HG02678 (cell line): ENCODE measurements at regions not wholly inside any gene's neighbourhood (a gene's known extent, or its start where the extent isn't known, plus 50 kb on each side); places are given as distances from the start of the nearest gene placed in this dataset.
"Not testable (repeated sequence)": the region's sequence is repeated elsewhere in the genome, so short reads cannot be mapped to it uniquely, and the experiment has no call there.

Experiments
- ATAC-seq: cut with Tn5 transposase; IDR thresholded peaks from one replicate; pipeline ENCODE4 v1.9.1; 2021; ENCODE audit warnings: mild to moderate bottlenecking, moderate library complexity; ENCODE audit not compliant: unreplicated experiment

DNA sequence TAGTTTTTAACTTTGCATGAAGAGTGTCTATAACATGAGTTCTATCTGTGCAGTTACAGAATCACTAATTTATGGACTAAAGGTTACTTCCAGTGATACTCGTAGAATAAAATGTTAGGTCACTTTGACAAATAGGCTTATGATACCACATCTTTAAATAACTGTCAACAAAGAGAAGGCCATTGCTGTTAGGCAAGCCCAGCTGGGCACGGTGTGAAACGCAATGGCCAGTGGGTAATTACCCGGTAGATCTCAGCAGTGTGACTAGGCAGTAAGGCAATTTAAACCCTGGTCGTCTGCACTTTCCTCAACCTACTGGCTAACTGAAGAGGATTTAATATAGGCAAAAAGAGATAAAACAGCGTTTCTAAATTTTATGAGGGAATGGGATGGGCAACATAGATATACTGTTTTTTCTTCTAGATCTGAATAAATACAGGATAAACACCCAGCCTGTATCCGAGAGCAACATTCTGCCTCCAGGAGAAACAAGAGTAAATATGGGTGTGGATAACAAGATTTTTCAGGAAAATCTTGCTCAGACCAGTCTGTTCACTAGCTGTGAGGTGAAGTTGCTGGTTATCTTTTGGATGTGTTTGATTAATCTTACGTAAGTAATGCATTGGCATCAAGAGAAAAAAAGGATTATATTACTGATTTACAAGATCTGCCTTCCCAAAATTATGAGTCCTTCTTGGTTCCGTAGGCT lies 631.3 kb downstream of the EFNB2 start:
- ATAC-seq = no peak

DNA sequence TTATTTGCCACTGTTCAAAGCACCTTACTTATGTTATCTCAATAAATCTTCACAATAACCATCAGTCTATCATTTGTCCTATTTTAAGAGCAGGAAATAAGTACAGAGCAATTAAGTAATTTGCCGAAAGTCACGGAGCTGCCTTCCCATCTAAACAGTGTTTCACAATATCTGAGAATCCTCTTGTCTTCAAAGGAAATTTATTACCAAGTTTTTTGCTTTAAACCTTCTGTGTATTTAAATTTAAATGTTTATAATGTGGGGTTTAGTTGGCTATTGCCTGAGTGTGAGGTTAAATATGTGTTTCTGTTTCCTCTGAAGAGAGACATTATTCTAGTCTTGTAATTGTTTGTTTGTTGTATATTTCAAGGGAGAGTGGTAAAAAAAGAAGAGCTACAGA lies 633.1 kb downstream of the EFNB2 start:
- ATAC-seq = no peak

DNA sequence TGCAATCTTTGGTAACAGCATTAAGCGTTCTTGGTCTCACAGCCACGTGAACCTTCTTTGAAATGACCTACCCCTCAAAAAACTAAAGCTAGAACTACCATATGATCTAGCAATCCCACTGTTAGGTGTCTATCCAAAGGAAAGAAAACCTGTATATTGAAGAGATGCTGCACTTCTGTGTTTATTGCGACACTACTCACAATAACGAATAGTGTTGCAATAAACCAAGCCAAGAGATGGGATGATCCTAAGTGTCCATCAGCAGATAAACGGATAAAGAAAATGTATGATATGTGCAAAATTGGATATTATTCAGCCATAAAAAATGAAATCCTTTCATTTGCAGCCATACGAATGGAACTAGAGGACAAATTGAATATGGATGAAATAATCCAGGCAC lies 637.9 kb downstream of the EFNB2 start:
- ATAC-seq = no peak

DNA sequence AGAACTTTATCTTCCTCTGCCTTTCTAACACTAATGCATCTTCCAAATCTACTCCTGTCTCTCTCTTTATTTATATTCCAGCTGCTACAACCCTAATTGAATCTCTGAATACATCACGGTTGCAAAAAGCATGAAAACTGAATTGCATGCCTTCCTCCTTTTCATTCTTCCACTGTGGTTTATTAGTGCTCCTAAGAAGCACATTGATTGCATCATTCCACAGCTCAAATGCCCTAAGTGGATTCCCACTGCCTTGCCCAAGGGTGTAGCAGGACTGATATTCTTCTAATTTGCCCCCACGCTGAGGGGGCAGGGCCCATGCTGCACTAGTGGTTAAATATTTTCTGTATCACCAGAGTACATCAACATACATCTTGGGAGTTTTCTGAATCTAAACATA lies 640.8 kb downstream of the EFNB2 start:
- no peak for ATAC-seq

DNA sequence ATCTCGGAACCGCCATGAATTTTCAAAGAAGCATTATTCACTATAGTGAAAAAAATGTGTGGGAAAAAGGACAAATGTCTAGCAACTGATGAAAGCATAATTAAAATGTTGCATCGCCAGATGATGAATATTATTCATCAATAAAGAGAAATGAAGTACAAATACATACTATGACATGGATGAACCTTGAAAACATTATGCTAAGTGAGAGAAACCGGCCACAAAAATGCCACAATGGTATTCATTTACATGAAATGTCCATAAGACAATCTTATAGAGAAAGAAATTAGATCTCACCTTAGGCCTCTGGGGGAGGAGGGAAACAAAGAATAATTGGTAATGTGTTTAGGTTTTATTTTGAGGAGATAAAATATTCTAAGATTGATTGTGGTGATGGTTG lies 645.0 kb downstream of the EFNB2 start:
- ATAC-seq = no peak

DNA sequence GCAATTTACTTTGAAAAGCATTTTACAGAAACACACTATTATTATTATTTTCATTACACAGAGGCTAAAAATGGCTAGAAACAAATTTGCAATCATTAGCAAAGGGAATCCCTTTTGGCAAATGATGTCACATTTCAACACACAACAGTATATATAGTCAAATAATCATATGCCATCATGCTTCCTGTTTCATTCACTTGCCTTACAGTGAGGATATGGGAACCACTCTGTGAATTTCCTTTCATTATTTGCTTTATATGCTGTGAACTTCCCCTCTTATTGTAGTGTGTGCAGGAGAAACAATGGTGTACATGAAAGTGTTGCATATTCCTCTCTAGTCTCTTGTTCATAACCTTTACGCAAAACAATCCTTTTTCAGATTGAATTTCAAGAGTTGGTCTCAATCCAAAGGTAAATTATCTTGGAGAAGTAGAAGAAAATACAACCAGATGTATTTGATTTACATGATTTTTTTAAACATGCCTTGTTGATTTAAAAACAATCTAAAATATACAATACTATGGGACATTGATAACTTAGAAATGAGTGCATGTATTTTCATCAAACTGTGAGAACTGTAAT lies 657.3 kb downstream of the EFNB2 start:
- ATAC-seq = no peak

DNA sequence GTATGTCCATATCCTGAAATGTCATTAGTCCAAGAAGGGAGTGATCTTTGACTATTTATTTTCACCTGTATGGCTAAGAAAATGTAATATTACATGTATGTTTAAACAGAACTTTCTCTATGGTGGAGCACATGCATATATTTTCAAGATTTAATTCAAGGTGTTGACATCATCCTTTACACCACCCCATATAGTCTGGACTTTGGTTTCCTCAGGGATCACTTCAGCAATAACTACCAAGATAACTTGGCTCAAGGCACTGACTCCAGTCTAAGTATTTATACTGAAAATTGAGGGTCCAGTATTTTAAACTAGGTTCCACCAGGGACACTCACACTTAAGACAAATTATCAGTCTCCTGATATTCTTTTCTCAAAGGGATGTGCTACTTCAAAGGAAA lies 660.6 kb downstream of the EFNB2 start:
- ATAC-seq = no peak

DNA sequence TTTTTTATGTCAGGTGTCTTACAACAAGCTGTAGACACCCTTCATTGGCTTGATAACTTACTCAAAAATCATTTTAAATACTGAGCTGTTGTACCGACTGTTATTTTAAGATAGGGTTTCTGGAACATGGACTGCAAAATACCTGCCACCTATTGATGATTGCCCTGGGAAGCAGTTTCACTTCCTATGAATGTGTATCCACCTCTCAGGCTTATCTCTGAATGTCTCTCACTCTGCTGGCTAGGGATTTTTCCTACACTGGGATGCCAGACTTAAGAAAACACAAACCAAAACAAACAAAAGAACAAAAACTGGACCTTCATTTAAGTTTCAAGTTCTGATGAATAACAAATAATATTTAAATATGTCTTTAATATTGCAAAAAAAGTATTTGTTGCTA lies 663.7 kb downstream of the EFNB2 start:
- ATAC-seq = no peak

DNA sequence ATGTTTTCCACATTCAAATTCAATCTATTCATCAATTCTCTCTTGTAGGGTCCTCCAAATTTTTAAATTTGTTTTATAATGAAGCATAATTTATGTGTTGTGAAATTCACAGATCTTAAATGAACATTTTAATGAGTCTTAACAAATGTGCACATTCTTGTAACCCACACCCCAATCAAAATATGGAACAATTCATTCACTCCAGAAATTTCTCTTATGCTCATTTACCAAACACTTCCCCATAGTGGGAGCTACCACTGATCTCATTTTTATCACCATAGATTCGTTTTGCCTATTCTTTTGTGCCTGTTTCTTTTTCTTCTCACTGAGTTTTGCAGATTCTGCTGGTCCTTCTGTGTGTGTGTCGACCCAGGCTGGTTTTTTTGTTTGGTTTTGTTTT lies 664.1 kb downstream of the EFNB2 start:
- ATAC-seq = no peak

DNA sequence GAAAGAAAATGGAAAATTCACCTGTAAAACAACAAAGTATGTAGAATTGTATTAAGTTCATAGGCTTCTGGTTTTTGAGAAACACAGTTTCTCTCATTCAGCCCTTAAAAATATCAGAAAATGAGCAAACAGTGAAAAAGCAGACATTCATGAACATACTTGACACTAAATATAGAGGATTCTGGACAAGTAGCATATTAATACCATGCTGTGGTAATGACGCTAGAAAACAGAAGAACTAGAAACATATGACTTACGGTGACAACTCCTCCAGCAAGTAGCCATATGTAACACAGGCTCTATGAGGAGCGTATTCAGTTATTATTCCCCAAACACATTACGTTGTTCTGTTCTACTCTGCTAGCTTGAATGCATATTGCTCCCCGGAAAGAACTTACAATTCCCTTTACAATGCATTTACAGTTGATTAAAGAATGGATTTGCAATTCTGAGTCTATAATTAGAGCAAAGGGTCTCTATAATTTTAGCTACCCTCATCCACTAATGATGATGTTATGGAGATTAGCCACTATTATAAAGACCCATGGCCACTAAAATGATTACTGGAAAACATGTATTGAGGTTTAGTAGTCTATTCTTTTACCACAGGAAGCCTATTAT lies 672.1 kb downstream of the EFNB2 start:
- no peak for ATAC-seq

DNA sequence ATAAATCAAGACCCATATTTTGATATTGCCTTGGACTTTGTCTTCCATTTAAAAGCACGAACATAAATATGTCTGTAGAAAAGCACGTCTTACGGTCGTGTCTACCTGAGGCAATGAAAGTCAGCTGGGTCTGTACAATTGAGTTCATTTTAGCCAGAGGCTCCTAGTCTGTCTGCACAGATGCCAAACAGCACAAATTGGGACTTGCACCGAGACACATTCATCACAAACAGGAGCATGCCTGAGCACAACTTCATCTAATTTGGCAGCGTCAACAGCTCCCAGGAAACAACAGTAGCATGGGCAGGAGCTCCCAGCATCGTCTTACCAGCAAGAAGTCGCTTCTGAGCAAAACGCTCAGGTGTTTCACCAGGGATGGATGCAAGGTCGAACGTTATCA lies 687.0 kb downstream of the EFNB2 start:
- no peak for ATAC-seq

DNA sequence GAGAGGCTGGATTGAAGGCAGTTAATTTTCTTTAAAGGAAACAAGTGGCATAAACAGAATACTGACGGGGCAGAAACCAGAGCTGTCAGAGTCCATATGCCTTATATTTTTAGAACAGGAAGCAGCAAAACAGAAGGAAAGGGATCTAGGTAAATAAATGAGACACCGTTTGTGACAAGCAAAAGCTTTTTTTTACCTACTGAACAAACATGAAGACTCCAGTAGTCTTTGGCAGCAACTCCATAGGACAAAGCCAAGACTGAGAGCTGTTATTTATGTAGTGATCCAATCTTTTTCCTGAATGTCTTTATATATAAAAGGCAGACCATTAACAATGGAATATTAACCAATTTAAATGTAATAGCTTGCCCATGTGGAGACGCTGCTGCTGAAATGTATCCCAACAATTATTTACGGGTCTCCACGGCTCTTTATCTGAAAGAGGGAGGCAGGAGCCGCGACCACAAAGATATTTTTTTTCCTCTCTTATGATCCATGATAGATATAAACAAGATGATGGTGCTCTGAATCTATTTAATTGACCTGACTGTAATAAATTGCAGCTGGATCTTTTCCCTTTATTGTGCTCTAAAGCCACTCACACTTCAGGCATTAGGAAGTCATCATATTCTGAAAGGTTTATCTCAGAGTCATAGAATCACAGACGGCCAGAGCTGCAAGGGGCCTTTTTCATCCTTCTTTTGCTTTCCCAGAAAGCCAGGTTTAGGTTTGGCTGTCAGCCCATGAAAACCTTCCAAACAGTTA lies 687.8 kb downstream of the EFNB2 start:
- ATAC-seq = no peak

DNA sequence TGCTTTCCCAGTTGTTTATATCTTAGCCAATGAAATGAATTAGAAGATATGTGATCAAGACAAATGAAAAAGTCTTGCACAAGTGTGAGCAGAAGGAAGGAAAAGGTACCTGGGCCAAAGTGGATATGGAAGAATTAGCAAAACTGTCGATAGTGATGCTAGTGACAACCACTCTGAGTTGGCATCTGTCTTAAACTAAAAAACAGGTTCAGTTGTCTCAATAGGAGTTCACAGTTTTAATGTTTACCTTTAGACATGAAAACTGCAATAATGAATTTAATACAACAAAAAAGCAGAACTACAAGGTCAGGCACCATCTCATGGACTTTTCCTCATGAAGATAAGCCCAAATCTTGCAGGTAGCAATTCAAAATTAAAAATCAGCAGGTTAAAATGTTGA lies 688.5 kb downstream of the EFNB2 start:
- ATAC-seq = no peak

DNA sequence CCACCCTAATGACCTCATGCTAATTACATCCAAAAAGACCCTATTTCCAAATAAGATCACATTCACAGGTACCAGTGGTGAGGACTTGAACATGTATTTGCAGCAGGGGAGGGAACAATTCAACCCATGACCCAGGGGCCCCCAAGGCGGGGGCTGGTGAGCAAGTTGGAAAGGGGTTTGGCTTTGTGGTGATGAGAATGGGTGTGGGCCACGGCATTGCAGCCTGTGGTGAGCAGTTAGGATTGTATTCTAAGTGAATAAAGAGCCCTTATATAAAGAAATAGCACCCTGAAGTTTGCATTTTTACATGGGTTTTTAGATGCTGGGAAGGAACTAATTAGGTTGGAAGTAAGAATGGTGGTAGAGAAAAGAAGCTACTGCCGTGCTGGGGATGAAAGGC lies 694.2 kb downstream of the EFNB2 start:
- ATAC-seq = no peak

DNA sequence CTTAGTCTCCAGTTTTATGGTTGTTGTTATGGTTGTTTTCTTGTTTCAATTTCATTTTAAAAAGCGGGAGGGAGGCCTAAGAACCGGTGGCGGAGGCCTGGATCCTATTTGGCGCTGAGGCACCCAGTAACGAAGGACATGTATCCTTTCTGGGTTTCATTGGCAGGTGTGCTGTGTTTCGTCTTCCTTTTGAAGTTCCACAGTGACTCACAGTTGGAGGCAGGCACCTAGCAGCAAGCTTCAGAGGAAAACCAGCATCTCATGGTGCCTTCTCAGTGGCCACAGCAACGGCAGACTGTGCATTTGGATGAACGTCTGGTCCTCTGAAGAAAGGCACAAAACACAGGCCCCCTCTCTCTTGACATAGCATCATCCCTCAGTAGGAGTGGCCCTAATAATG lies 697.2 kb downstream of the EFNB2 start:
- ATAC-seq = no peak

DNA sequence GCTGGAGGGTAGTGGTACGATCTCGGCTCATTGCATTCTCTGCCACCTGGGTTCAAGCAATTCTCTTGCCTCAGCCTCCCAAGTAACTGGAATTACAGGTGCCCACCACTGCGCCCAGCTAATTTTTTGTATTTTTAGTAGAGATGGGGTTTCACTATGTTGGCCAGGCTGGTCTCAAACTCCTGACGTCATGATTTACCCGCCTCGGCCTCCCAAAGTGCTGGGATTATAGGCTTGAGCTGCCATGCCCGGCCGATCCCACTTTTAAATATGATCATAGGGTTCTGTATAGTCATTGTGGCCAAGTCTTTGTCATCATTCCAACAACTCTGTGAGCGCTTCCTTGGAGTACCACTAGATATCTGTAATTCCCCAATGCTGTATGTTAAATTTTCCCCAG lies 698.2 kb downstream of the EFNB2 start:
- not testable (repeated sequence) for ATAC-seq

DNA sequence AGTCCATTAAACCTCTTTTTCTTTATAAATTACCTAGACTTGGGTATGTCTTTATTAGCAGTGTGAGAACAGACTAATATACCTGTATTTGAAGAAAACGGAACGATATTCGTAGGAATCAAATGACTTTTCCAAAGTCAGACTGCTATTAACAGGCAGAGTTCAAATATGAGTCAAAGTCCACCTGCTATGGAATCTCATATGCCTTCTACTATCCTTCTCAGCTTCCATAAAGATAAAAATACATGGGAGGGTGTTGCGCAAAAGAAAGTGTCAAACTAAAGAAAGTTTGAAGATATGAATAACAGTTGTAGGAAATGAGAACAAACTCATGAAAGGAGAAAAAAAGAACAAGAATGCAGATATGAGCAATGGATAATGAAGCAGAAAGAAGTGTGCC lies 704.6 kb downstream of the EFNB2 start:
- no peak for ATAC-seq

DNA sequence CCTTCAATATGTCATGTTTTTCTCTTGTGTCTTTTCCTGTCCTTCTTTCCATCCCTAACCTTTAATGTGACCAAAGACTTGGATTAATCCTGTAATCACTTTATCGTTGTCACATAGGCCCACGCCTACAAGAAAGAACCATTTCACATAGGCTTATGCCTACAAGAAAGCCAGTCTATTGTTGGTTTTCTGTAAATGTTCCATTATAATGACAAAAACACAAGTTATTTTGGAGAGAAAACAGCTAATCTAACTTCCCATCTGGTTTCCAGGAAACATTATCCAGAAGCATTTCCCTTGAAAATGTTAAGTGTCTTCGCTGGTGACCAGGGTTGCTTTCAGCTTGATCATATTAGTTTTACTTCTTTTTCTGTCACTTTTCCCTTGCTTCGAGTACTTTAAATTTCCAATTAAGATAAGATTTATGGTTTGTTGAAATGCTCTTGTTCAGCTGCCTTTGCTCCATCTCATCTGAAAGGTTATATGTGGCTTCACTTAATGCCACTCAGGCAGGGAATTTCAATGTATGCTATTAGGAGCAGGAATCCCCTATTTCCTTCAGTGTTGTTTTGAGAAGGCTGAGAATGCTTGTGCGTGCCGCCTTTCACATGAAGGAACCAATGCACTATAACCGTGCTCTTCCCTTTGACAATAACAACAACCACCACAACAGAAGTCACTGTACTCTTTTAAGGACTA lies 708.2 kb downstream of the EFNB2 start:
- no peak for ATAC-seq

DNA sequence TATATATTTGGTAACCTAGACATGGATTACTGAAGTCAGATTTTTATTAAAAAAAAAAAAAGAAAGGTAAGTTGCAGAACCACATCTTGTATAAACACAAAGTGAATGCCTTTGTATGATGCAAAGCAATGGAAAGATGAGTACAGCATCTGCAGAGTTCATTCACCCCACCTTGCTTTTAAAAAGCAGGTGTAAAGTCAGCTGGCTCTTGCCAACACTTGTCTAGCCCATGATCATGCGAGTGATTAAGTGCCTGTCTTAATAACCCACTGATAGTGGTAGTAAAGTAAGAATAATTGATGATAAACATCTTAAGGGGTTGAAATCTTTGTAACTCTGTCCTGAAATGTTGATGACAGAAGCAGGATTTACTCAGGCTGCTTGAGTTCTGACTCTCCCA lies 710.4 kb downstream of the EFNB2 start:
- no peak for ATAC-seq

DNA sequence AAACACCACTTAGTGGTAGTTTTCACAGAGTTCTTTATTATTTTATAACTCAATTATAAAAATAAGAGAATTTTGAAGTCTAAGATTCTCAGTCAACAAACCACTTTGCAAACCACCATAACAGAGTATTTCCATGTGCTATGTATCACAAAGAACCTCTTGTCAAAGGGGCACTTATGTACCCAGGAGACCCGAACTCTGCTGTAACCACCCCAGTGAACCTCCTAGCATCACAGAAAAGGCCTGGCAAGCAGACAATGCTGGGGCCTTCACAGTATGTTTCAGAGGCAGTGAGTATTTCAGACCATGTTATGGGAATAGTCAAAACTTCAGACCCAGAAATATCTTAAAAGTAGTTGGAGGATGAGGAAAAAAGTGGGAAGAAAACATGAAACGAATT lies 714.1 kb downstream of the EFNB2 start:
- ATAC-seq = no peak

DNA sequence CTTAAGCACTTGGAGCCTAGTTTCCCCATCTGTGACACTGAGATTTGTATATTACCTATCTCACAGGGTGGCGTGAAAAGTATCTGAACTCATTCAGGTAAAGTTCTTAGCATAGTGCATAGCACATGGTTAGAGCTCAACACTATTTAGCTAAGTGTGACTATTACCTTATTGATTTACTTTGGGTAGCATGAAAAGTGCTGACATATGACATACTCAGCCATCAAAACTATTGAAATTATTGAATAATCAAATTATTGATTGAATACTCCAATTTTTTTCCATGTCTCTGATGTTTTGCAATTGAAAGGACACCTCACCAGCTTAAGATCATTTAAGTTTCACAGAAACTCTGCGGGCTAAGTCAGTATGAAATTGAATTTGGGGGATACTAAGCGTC lies 715.0 kb downstream of the EFNB2 start:
- no peak for ATAC-seq
